Embryonic facial prominence (tissue), 1 donor: ENCODE measurements at regions not wholly inside any gene's neighbourhood (a gene's known extent, or its start where the extent isn't known, plus 50 kb on each side); places are given as distances from the start of the nearest gene placed in this dataset.
"Not testable (repeated sequence)": the region's sequence is repeated elsewhere in the genome, so short reads cannot be mapped to it uniquely, and the experiment has no call there.

Experiments
- DNase-seq: peaks from one replicate; pipeline ENCODE4 v3.0.0-alpha.2; 2016; ENCODE audit errors: extremely low spot score

DNA sequence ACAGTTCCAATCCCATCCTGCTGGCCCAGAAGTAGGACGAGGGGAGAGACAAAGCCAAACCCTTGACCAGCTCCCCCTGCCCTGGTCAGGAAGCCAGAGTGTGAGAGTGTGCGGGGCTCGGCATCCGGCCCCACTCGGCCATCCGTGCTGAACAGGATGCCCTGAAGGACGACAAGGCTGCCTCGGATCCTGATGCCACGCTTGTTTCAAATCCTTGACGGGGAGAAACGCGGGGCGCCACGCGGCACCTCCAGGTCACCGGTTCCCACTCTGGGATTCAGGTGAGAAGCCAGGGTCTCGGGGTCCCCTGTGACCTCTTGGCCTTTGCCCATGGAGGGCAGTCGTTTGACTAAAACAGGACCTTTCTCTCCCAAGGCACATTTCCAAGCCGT lies 167.8 kb downstream of the BRD1 start:
- DNase-seq, result no peak

DNA sequence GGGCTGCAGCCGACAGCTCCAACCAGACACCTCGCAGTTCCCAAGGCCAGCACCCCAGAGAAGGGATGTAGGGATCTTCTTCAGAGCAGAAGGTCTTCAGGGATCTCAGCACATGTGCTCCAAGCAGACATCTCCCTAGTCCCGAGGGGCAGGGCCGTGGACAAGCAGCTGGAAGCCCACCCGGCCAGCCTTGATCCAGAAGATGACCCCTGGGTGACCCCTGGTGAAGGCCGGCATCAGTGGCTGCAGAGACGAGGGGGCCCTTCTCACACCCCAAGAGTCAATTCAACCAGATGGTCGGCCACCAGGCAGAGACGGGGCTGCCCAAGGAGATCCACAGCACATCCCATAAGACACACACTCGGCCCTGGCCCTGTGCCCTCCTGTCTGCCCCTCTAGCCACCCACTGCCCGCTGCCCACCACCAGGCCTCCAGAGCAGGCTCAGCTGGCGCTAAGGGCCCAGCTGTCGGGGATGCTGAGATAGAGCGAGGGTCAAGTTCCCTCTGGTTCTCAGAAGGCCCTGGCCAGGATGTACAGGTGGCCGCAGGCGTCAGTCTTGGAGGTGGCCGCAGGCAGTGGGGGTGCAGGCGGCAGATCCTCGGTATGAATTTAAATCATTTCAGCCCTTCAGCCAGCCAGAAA lies 168.3 kb downstream of the BRD1 start:
- DNase-seq, result no peak

DNA sequence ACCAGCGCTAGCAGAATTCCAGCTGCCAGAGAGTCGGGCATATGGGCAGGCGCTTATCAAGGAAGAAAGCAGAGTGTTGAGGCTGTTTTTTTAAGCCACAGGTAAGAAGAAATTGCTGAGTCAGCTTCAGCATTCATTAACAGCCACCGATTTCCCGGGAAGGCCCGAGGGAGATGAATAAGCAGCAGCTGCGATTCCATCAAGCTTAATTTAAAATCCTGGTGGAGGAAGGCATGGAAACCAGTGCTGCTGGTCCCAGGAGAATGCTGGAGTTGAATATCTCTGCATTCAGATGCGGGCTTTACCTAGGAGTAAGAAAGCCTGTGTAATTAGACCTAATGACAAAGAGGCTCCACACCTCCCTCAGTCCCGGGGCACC lies 168.8 kb downstream of the BRD1 start:
- no peak for DNase-seq

DNA sequence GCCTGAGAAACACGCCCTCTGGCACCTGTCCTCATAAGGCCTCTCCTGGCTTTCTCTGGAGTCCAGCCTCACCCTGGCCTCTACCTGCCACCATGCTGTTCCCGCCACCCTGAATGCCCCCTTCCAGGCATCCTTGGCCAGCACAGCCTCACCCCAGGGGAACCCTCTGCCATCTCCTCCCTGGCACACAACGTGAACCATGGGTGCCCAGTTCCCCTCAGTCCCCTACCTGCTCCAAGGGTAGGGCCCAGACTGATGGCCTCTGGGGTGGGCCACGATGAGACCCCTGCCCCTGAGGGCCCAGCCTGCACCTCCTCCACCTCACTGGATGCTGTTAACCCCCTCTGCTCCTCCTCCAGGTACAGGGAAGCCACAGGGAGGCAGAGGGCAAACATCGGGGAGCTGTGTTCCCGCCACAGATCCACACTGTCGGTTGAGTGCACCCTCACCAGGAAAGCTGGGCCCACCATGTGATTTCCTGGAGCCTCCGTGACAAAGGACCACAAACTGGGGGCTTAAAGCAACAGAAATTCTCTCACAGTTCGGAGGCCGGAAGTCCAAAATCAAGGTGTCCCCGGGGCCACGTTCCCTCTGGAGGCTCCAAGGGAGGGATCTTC lies 169.6 kb downstream of the BRD1 start:
- DNase-seq, result no peak

DNA sequence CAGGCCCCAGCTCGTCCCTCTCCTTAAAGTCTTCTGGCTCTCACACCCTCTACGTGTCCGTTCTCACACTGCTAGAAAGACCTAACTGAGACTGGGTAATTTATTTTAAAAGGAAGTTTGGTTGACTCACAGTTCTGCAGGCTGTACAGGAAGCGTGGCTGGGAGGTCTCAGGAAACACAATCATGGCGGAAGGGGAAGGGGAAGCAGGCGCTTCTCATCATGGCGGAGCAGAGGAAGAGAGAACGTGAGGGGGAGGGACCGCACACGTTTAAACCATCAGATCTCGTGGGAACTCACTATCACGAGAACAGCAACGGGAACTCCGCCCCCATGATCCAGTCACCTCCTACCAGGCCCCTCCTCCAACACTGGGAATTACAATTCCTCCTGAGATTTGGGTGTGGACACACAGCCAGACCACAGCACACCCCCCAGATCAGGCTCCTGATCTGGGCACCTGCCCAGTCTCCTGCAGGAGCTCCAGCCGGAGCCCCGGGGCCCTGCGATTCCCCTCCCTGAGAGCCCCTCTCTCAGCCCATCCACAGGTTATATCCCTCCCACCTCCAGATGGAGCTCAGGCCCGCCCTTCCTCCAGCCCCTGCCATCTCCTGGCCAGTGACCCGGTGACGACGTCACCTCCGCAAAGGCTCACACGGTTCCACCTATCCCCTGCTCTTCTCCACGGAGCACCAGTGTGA lies 170.2 kb downstream of the BRD1 start:
- no peak for DNase-seq

DNA sequence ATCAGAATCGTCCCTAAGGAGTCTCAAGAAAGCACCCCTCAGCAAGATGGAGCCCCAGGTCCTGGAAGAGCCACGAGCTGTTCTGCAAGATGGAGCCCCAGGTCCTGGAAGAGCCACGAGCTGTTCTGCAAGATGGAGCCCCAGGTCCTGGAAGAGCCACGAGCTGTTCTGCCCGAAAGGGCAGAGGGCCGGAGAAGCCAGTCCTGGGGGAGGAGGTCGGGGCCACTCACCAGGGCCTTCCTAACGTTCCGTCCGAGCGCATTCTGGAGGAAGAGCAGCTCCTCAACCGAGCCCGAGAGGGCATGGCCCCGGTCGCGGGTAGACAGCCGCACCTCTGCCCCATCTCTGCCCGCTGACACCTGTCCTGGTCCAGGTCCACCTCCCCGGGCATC lies 170.8 kb downstream of the BRD1 start:
- DNase-seq, result not testable (repeated sequence)

DNA sequence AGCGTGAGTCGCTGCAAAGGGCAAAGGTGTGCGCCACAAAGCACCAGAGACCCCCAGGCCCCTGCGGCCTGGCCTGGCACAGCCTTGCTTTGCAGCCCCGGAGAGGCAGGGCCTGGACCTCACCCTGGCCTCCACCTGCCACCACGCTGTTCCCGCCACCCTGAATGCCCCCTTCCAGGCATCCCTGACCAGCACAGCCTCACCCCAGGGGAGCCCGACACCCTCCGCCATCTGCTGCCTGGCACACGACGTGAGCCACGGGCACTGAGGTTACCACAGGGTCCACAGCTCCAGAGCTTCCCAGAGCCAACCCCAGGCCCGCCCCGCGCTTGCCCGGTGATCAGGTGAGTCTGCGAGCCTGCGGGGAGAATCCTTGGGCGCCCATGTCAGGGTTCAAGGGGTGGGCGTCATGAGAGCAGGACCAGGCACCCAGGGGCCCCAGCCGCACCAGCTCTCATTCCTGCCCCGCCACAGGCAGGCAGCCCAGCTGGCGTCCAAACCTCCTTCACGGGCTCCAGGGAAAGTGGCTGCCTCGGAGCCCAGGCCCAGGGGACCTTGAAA lies 171.3 kb downstream of the BRD1 start:
- DNase-seq, result no peak

DNA sequence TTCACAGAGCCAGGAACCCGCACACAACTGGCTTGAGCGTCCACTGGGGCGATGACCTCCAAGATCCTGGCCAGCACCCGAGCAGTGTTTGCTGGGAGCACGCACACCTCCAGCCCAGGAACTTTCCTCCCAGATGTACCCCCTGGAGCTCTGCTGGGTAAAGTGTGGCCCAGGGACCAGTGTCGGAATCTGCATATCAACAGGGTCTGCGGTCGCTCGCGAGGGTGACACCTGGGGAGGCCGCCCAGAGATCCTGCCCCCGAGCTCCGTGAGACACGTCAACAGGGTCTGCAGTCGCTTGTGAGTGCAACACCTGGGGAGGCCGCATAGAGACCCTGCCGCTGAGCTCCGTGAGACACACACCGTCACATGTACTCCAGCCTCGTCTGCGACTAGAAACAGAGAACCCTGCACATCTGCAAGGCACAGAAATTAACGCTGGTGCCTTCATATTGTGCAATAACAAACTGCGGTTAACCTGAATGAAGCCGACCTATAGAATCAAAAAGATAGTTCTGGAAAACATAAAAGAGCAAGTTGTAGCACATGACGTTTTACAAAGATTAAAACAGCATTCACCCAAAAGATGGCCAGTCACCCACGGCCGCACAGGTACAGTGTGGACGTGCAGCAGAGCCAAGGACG lies 172.4 kb downstream of the BRD1 start:
- DNase-seq, result no peak

DNA sequence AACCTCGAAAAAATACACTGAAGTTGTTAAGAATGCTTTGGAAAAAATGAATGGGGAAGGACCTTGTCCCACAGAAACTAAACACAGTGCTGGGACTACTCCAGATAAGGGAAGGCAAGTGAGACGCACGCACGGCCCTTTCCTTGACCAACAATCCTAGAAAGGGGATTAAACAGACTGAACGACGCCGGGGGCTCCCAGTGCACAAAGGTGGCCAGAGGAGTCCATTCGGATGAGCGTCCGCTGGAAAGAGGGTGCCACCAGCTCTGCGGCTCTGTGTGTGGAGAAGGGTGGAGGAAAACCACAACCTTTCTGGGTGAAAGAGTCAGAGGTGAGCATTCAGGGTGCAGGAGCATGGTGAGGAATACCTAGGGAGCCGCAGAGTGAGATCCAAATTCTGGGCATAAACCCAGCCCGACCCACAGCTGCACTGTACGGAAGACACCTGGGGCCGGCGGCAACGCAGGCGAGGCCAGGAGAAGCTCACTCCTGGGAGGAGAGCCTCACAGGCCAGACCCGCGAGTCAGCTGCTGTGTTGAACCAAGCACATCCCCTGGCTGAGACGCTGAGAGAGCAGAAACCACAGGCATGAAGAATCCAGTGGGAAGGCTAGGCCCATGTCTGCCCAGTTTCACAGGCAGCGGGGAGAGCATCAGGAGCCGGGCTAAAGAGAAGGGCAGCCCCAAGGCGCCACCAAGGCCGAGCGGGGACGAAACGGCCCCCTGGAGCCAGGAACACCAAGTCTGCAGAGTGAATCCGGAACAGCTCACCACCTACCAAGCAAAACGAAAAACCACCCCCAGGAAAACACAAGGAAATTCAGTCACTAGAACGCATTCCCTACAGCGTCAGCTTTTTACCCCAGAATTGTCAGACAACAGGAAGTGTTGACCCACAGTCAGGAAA lies 177.1 kb downstream of the BRD1 start:
- DNase-seq, result no peak

DNA sequence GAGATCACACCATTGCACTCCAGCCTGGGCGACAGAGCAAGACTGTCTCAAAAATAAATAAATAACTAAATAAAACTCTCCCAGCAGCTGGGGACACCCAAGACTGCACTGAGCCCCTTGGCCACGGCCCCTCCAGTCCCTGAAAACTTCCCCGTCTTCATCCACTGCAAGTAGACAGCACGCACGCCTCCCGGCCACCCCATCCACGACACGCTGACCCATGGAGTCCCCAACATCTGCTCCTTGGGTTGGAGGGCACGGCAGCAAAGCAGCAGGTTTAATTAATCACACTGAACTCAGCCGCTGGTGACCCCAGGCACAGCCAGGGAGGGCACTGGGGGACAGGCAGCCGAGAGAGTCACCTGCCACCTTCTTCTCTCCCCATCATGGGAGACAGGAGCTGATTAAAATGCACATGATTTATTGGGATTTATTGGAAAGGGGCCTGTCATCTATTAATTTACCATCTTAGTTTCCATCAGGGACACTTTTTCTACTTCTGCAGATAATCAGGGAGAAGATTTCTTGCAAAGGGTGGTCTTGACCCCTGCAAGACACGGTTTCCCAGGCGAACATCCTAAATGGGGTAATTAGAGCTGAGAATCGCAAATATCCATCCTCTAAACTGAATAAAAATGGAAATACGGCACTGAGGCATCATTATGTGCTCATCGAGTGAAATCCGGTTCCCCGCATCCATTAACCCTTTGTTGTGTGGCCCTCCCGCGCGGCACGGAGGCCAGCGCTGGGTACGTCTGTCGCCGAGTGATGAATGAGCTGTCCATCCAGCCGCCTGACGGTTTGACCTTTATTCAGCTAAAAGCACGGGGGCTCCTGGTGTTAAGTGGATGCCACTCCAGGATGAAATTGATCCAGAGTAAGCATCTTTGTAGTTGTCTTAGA lies 178.3 kb downstream of the BRD1 start:
- no peak for DNase-seq

DNA sequence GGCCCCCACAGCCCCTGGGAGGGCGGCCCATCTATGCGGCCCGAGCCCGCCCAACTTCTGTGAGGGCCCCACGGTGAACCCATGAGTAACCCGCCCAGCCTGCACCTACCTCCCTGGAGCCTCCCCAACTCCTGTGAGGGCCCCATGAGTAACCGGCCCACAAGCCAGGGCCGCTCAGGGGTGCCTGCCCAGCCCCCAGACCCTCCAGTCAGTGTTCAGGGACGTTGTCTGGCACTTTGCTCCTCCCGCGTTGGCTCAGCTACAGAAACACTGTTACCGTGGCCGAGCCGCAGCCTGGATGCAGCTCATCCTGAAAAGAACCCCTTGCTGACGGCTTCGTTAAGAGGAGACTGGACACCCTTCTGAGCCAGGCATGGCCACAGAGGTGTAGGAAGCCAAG lies 179.6 kb downstream of the BRD1 start:
- no peak for DNase-seq

DNA sequence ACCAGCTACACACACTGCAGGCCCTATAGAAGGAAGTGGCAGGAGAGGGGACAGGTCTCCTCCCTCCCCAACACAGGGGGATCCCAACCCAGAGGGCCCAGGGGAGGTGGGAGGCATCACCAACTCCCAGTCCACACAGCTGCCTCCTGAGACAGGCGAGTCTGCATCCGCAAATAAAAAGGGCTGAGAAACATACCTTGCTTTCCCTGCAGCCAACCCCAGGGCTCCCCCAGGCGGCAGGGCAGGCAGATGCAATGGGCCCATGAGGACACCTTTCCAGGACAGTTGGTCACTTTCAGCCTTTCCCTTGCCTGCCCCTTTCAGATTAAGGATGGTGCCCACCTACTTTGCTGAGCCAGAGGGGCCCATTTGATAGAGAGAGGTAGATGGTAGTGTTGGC lies 180.0 kb downstream of the BRD1 start:
- DNase-seq, result no peak

DNA sequence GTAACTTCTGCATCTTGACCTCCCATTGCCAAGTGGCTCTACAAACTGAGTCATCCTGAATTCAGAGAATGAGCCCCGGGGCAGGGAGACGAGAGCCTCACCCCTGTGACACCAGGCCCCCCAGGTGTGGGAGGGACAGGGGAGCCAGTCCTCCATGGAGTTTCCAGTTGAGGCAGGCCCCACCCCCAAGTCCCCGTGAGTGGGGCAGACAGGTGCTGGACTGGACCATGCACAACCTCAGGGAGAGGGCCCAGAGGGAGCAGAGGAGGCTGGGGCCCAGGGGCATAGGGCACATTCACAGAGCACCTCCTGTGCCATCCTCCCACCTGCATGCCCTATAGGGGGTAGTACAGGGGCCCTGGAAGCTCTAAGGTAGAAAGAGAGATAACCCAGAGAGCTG lies 180.8 kb downstream of the BRD1 start:
- no peak for DNase-seq

DNA sequence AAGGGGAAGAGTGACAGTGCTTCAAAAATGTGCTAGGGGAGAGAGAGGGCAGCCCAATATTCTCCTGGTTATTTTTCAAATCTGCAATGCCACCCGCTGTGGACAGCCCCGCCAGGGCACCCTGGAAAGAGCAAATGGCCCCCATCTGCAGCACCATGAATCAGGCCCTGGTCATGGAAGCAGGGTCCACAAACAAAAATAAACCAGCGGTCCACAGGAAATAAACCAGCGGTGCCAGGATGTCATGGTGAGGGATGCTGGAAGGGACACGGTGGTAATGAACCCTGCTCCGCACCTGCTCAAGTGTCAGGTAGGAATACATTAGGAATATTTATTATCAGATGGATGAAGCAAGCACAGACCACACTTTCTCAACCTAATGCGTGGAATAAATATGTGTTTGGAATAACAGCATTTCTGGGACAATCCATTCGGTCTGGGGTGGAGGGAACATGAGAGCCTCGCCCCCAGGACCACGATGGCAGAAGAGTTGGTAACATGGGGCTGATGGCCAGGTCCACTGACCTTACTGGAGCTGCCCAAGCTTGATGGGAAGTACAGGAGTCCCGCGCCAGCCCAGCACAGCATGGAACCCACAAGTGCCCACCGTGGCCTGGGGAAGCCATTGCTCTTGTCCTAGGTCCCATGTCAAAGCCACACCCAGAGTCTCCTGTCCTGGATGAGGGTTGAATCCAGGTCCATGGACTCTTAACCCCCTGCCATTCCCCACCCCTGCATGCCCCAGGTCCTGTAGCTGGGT lies 181.7 kb downstream of the BRD1 start:
- no peak for DNase-seq

DNA sequence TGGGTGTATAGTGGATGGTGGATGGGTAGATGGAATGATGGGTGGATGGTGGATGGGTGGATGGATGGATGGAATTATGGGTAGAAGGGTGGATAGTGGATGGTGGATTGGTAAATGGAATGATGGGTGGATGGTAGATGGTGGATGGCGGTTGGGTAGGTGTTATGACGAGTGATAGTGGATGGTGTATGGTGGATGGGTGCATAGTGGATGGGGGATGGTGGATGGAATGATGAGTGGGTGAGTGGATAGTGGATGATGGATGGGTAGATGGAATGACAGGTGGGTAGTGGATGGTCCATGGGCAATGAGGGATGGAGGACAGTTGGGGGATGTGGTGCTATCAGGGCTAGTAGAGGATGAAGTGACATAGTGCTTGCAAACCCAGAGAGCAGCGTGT lies 182.4 kb downstream of the BRD1 start:
- DNase-seq, result no peak

DNA sequence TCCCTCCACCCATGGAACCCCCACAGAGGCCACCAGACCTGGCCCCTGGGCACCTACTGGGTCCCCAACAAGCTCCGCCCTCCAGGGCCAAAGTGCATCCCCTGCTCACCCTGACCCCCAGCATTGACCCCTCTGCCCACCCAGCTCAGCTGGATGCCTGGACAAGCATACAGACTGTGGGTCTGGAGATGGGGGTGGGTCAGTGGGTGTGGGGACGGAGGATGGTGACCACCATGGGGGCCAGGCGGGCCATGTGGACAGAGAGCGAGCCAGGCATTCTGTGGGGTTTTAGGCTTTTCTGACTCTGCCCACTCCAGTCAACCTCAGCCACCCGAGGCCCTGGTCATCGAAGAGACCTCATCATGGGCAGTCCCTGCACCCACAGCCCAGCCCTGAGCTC lies 183.7 kb downstream of the BRD1 start:
- DNase-seq, result no peak

DNA sequence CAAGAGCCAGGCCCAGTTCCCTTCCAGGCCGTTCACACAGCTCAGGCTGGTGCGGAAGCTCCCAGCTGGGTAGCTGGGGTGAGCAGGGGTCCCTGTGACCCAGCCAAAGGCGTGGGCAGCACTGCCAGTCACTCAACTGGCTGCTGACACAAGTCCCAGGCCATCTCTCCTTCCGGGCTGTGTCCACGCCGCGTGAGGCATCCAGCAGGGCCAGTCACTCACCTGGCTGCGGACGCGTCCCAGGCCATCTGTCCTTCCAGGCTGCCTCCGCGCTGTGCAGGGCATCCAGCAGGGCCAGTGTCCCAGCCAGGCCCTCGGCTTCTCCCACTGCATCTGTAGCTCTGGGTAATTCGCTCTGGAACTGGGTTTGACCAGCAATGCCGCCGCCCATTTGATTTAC lies 184.2 kb downstream of the BRD1 start:
- DNase-seq, result no peak

DNA sequence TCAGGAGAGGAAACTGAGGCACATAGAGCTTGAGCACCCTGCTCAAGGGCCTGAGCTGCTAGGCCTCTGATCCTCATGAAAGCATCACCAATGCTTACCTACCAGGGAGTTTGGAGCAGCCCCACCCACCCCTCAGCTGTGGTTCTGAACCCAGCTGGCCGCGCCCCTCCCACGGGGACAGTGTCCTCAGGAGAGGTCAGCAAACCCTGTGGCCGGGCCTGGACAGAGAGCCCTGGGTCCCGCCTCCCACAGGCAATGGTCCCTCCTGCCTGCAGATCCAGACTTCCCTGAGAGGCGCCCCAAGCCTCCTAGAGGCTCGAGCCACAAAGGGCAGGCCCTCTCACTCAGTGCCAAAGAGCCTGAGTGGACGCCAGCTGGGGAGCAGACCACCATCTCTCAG lies 184.9 kb downstream of the BRD1 start:
- DNase-seq, result no peak

DNA sequence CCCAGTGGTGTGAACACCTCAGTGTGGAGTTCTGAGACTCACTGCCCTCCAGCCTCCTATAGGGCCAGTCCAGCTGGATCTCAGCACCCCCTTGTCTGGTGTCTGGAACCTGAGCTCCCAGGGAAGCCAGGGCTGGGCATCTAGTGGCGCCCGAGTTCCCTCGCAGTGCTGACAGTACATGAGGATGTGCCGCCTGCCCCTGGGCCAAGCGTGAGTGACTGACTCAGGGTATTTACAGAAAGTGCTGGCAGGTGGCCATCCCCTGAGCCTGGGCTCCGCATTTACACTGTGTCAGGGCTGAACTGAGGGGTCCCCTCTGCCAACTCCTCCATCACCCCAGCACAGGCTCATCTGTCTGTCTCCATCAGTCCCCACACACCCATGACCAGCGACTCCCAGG lies 185.3 kb downstream of the BRD1 start:
- no peak for DNase-seq

DNA sequence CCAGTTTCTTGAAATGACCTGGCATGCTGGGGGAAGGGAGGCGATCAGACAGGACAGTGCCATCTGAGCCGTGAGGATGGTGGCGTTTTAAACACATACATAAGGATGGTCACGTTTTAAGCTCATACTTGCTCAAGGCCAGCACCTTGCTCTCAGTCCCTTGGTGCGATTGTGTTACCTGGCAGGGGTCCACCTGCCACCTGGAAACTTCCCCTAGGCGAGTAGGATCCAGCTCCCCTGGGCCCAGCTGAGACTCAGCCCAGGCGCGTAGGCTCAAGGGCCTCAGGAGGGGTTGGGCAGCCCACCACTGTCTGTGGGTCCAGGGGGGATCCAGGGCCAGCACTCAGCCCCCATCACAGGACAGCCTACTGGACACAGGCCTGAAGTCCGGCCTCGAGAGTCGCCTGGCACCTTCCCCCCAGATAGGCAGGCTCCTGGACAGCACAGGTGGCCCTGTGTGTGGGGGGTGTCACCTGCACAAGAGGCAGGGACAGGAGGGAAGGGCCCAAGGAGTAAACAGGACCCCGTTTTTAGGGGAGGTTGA lies 185.8 kb downstream of the BRD1 start:
- no peak for DNase-seq
